ENCODE measurements at regions not wholly inside any gene's neighbourhood (a gene's known extent, or its start where the extent isn't known, plus 50 kb on each side); places are given as distances from the start of the nearest gene placed in this dataset.

DNA sequence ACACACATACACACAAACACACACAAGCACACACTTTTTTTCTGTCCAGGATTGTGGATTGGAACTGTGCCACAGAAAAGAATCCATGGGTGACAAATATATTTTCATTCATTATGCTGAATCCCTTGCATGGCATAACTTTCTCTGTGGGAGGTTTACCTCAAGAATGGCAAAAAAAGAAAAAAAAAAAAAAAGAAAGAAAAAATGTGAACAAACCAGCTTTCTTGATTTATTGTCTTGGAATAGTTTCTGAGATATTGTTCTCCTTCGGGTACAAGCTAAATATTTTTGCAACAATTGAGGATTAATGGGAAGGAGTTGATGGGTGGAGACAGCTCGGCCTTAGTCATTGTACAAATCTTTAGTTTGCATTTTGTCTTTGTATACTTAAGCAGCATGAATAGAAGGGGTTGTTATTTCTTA, 153.1 kb downstream of the GMNC start:
- Histone ChIP-seq H3K4me3 (ENCODE audit: low read depth, low read length) (no peak overlapping the region), H3K27me3 (ENCODE audit: control insufficient read depth, insufficient read depth, low read length) (no peaks in the 10 kb centered on the region), H3K27ac (ENCODE audit: low read depth, low read length) (no peak overlapping the region), H3K9me3 (ENCODE audit: control insufficient read depth, insufficient read depth, low read length) (no peaks in the 10 kb centered on the region)
- DNase-seq (ENCODE audit: low read depth, low spot score), result no peak
- POLR2A ChIA-PET, result interaction anchor here (0.6 kb wide), 1 partner anchor 1846 kb away, joined by 3 read pairs; no protein-coding TSS in a partner anchor
- CTCF ChIA-PET, result interaction anchor here (0.6 to 3.9 kb wide), 3 partner anchors 9 to 211 kb away, joined by 3 to 14 read pairs (median 13); no protein-coding TSS in a partner anchor
- TF ChIP-seq, protein P1, sequence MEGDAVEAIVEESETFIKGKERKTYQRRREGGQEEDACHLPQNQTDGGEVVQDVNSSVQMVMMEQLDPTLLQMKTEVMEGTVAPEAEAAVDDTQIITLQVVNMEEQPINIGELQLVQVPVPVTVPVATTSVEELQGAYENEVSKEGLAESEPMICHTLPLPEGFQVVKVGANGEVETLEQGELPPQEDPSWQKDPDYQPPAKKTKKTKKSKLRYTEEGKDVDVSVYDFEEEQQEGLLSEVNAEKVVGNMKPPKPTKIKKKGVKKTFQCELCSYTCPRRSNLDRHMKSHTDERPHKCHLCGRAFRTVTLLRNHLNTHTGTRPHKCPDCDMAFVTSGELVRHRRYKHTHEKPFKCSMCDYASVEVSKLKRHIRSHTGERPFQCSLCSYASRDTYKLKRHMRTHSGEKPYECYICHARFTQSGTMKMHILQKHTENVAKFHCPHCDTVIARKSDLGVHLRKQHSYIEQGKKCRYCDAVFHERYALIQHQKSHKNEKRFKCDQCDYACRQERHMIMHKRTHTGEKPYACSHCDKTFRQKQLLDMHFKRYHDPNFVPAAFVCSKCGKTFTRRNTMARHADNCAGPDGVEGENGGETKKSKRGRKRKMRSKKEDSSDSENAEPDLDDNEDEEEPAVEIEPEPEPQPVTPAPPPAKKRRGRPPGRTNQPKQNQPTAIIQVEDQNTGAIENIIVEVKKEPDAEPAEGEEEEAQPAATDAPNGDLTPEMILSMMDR (IDR thresholded peaks at IDR 0.05; ENCODE audit: low read depth, low read length), result no peak

Measured in AG04450 (cell line).